H7 (cell line): ENCODE measurements at regions not wholly inside any gene's neighbourhood (a gene's known extent, or its start where the extent isn't known, plus 50 kb on each side); places are given as distances from the start of the nearest gene placed in this dataset.
A peak's percentile ranks its signal among the peaks of the same experiment; 100 is the strongest.
"Not testable (repeated sequence)": the region's sequence is repeated elsewhere in the genome, so short reads cannot be mapped to it uniquely, and the experiment has no call there.

Experiments
- DNase-seq: peaks from one replicate; pipeline ENCODE4 v3.0.0; 2012
- H3K27me3 ChIP-seq: 2 replicates; pipeline ENCODE4 v1.6.0; 2011; ENCODE audit warnings: mild to moderate bottlenecking, low read length; ENCODE audit not compliant: control insufficient read depth, insufficient read depth
- H3K36me3 ChIP-seq: replicated peaks from 2 replicates; pipeline ENCODE4 v1.5.1; 2011; ENCODE audit warnings: low read length; ENCODE audit not compliant: control insufficient read depth, insufficient read depth
- H3K4me3 ChIP-seq: 2 replicates; pipeline ENCODE4 v1.5.1; 2011; ENCODE audit warnings: low read depth, mild to moderate bottlenecking, control low read depth, low read length, moderate library complexity; ENCODE audit not compliant: insufficient read depth

- Histone ChIP-seq H3K4me3 (peak overlapping the region; percentile 27; the same call in 1 of the 2 replicates), H3K36me3 (no peaks in the 10 kb centered on the region), H3K27me3 (peaks cover 6% of the 10 kb centered on the region; the same call in 1 of the 2 replicates)
- DNase-seq: peak; percentile 68
Observed at GRCh38 chr19:32041681-32042292, 303.6 kb upstream of the ZNF507 start.

DNA sequence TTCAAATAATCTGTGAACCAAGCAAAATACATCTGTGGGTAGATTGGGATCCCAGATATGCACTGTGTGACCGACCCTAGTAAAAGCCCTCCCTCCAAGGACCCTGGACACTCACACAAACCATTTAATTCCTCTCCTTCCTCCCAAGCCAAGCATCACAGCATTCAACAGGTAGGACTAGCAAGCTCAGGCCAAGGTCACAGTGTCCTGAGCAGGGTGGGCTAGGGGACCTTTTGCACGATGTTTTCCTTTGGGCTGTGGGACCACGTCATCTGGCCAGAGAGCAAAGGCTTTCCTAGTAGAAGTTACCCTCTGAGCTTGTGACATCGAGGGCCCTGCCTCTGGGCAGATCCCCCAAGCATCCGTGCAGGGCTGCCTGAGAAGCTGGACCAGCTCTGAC is 297.6 kb upstream of the ZNF507 start:
- no peak for DNase-seq
- H3K27me3 ChIP-seq: no peaks in the 10 kb centered on the region
- H3K4me3 ChIP-seq: no peak overlapping the region
- H3K36me3 ChIP-seq: no peaks in the 10 kb centered on the region

DNA sequence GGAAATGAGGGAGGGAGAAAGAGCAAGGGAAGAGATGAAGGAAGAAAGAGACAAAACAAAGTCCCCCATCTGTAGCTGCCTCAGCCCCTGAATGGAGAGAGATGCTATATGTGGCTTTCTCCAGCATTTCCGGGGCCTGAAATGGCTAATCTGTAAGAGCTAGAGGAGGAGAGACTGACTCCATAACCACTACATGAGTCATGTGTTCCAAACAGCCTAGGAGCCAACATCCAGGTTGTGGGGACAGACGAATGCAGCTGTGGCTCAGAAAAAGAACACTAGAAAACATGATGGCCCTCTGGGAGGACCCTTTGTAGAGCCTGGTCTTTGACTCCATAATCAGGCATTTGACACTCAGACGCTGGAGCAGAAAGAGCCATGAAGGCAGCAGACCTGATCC is 292.0 kb upstream of the ZNF507 start:
- H3K4me3 ChIP-seq: no peak overlapping the region
- no peak for DNase-seq
- no peaks in the 10 kb centered on the region for H3K36me3 ChIP-seq
- no peaks in the 10 kb centered on the region for H3K27me3 ChIP-seq

DNA sequence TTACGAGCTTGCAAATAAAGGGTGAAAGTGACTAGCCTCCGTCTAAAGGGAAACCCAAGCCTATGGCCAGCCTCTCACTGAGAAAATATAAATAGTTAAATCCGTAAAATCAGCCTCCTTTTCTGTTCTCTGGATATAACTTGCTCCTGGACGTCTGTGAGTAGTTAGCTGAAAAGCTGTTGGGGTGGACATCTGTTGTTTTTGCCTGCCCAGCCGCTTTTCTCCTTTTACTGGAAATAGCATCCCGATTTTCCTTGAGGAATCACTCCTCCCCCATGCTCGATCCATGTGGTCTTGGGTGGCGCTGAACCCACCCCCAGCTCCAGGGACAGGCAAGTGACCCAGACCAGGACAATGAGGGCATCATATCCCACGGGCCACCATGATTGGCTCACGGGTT is 291.5 kb upstream of the ZNF507 start:
- H3K4me3 ChIP-seq: no peak overlapping the region

GRCh38 chr19:32058131-32058530 is 287.3 kb upstream of the ZNF507 start:
- no peaks in the 10 kb centered on the region for H3K36me3 ChIP-seq

More for the DNA sequence above, 291.5 kb upstream of the ZNF507 start:
- H3K36me3 ChIP-seq: no peaks in the 10 kb centered on the region
- no peak for DNase-seq
- no peaks in the 10 kb centered on the region for H3K27me3 ChIP-seq

DNA sequence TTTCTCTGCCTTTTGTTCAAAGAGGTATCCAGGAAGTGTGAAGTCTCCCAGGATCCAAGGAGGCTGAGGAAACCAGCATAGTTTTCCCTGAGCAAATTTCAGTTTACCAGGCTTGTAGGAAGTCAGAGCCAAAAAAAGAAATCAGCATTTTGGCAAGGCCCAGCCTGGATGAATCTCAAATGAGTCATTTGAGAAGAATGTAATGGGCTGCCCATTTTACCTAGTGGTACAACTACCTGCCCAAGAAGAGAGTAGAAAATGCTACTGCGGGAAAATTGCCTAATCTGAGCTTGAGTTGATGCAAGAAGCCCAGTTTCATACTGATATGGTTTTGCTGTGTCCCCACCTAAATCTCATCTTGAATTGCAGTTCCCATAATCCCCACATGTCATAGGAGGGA is 284.1 kb upstream of the ZNF507 start:
- Histone ChIP-seq H3K27me3 (no peaks in the 10 kb centered on the region), H3K36me3 (no peaks in the 10 kb centered on the region), H3K4me3 (no peak overlapping the region)
- DNase-seq: no peak

More at GRCh38 chr19:32058131-32058530, 287.3 kb upstream of the ZNF507 start:
- DNase-seq: no peak
- H3K4me3 ChIP-seq: no peak overlapping the region
- no peaks in the 10 kb centered on the region for H3K27me3 ChIP-seq

DNA sequence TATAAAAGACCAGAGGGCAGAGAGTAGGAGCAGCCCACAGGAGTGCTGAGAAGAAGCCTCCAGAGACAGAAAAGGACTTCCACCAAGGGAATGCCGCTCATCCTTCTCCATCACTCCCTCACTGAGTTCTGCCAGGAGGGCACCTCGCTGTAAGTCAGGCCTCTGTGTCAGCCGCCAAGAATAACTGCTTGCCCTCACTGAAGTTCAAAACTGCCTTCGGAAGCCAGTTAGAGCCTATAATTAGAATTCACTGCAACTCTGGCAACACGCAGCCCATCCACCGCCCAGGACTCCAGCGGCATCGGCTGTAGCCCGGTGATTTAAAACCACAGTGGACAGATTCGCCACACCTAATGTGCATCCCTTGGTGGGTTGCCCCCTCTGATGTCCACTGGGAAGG is 281.8 kb upstream of the ZNF507 start:
- H3K36me3 ChIP-seq: no peaks in the 10 kb centered on the region
- H3K4me3 ChIP-seq: no peak overlapping the region
- no peaks in the 10 kb centered on the region for H3K27me3 ChIP-seq

DNA sequence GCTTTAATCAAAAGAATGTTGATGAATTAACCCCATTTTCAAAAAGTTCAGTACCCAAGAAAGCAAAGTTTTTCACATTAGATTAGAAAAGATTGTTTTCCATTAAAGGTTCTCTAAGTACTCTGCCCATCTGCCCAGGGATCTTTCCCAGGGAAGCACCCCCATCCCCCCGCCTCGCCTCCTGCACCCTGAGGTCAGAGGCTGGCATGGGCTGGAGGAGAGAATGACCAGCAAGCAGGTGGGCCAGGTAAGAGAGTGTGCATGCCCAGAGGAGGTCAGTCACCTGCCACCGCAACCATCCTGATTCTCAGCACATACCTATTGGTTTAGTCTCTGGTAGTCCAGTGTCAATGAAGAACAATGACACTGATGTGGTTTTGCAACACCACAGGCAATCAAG is 279.4 kb upstream of the ZNF507 start:
- H3K36me3 ChIP-seq: no peaks in the 10 kb centered on the region
- no peak overlapping the region for H3K4me3 ChIP-seq
- DNase-seq: no peak
- no peaks in the 10 kb centered on the region for H3K27me3 ChIP-seq

More for the DNA sequence above, 281.8 kb upstream of the ZNF507 start:
- DNase-seq: no peak

GRCh38 chr19:32067685-32068084 is 277.7 kb upstream of the ZNF507 start:
- H3K36me3 ChIP-seq: no peaks in the 10 kb centered on the region
- H3K27me3 ChIP-seq: no peaks in the 10 kb centered on the region
- DNase-seq: peak; percentile 86

DNA sequence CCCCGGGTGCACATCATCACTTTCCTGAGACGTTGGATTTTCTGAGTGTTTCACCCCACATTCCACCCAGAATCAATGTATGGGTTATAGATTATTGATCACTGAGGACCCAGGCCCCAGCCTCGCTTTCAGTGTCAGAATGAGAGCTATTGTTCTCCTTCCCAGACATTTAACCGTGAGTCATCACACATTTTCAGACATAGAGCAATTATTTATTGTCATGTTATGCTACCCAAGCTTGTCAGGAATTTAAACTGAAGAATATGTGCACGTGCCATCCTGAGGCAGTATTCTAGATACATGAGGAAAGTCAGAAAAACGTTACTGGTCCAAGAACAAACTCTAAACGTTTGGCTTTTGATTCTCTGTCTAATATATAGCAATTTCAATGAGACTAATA is 276.6 kb upstream of the ZNF507 start:
- Histone ChIP-seq H3K36me3 (no peaks in the 10 kb centered on the region), H3K4me3 (no peak overlapping the region), H3K27me3 (no peaks in the 10 kb centered on the region)
- DNase-seq: no peak

More at GRCh38 chr19:32067685-32068084, 277.7 kb upstream of the ZNF507 start:
- H3K4me3 ChIP-seq: no peak overlapping the region

DNA sequence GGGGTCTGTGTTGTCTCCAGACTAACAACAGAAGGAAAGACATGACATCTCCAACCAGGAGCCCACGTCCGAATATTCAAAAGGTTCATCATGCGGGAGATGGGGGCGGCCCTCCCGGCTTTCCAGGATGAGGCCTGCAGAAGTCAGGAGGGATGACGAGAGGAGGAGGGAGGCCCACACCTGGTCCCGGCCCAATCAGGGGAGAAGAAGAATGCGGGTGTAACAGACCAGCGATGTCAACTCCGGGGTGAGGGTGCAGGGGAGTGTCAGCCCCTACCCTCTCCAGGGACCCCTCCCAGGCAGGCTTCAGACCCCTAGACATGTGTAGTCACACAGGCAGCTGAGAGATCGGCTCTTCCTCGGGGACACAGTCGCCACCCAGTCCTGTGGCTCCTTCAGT is 275.3 kb upstream of the ZNF507 start:
- Histone ChIP-seq H3K4me3 (no peak overlapping the region), H3K27me3 (no peaks in the 10 kb centered on the region), H3K36me3 (no peaks in the 10 kb centered on the region)
- no peak for DNase-seq

GRCh38 chr19:32082028-32082427 is 263.4 kb upstream of the ZNF507 start:
- no peaks in the 10 kb centered on the region for H3K27me3 ChIP-seq
- H3K36me3 ChIP-seq: no peaks in the 10 kb centered on the region
- H3K4me3 ChIP-seq: no peak overlapping the region
- no peak for DNase-seq

DNA sequence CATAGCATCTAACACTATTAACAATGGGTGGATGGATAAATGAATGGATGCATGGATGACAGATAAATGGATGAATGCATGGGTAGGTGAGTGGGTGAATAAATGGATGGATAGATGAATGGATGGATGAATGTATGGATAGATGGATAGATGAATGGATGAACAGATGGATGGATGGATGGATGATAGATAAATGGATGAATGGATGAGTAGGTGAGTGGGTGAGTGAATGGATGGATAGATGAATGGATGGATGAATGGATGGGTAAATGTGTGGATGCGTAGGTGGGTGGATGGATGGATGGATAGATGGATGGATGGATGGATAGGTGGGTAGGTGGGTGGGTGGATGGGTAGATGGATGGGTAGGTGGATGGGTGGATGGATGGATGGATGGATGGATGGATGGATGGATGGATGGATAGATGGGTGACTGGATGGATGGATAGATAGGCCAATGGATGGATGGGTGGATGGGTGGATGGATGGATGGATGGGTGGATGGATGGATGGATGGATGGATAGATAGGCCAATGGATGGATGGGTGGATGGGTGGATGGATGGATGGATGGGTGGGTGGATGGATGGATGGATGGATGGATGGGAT is 260.6 kb upstream of the ZNF507 start:
- H3K27me3 ChIP-seq, DNase-seq, H3K4me3 ChIP-seq, H3K36me3 ChIP-seq: not testable (repeated sequence)

DNA sequence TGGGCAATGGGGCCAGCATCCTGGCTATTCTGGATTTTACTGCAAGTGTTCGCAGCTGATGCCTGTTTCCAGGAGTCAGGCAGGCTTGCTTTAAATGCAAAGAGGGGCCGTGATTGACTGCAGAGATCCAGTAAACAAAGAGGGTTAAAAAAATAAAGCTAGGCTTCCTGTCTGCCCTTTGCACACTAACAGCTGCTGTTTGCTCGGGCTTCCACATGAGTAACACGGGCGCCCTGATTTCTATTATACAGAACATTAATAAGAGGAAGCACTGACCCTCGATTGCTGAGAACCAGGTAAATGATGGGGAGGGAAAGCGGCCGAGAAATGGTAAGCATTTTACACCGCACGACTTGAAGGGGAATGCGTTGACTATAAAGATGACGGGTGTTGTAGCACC is 254.2 kb upstream of the ZNF507 start:
- Histone ChIP-seq H3K4me3 (no peak overlapping the region), H3K27me3 (no peaks in the 10 kb centered on the region), H3K36me3 (no peaks in the 10 kb centered on the region)
- no peak for DNase-seq

GRCh38 chr19:32097011-32097410 is 248.4 kb upstream of the ZNF507 start:
- DNase-seq: no peak
- Histone ChIP-seq H3K27me3 (no peaks in the 10 kb centered on the region), H3K36me3 (no peaks in the 10 kb centered on the region)

More at GRCh38 chr19:32097011-32097410, 248.4 kb upstream of the ZNF507 start:
- no peak overlapping the region for H3K4me3 ChIP-seq
